ENCODE measurements at regions not wholly inside any gene's neighbourhood (a gene's known extent, or its start where the extent isn't known, plus 50 kb on each side); places are given as distances from the start of the nearest gene placed in this dataset.

DNA sequence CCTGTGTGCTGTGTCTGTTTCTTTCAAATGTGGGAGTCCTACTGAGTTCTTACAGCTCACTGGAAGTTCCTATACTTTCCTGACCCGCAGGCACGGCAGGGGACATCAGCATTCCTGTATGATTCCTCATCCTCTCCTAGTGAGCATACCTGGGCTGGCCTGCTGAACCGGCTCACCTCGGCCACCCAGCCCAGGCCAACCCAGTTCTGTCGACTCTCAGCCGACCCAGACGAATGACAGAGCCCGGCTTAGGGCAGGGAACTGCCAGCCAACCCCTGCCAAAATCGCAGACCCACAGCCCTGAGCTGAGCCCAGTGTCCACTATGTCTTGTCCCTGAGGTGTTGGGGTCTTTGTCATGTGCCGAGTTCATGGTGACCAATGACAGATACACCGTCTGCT, 339.7 kb downstream of the BRD1 start:
- no peak overlapping the region for H3K4me3 ChIP-seq
- H3K27me3 ChIP-seq = no peaks in the 10 kb centered on the region
- no peak for DNase-seq

DNA sequence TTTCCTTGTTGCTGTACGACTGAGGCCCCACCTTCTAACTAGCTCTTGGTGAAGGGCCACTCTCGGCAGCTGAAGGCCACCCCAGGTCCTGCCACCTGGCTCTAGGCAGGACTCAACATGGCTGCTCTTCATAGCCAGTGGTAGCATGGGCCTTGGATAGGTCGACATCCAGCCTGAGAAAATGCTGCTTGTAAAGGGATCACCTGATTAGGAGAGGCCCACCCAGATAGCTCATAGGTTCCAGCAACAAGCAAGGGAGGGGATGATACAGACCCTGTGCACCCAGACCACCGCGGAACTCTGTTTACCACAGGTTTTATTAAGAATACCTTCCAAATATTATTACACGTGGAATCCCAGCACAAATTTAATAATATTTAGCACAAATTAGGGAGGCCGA, 341.4 kb downstream of the BRD1 start:
- H3K4me3 ChIP-seq = no peak overlapping the region
- 92 to 98% (median 96%) methylated on average over 6 to 7 of the region's 7 CpGs for WGBS, 3 donors
- intact Hi-C loops (cut with DNase I) = no loop called here
- no peaks in the 10 kb centered on the region for H3K27me3 ChIP-seq
- no peaks in the 10 kb centered on the region for H3K4me1 ChIP-seq (ENCODE audit: insufficient read depth)
- no peaks in the 10 kb centered on the region for H3K36me3 ChIP-seq
- TF ChIP-seq, protein P1, sequence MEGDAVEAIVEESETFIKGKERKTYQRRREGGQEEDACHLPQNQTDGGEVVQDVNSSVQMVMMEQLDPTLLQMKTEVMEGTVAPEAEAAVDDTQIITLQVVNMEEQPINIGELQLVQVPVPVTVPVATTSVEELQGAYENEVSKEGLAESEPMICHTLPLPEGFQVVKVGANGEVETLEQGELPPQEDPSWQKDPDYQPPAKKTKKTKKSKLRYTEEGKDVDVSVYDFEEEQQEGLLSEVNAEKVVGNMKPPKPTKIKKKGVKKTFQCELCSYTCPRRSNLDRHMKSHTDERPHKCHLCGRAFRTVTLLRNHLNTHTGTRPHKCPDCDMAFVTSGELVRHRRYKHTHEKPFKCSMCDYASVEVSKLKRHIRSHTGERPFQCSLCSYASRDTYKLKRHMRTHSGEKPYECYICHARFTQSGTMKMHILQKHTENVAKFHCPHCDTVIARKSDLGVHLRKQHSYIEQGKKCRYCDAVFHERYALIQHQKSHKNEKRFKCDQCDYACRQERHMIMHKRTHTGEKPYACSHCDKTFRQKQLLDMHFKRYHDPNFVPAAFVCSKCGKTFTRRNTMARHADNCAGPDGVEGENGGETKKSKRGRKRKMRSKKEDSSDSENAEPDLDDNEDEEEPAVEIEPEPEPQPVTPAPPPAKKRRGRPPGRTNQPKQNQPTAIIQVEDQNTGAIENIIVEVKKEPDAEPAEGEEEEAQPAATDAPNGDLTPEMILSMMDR (IDR thresholded peaks at IDR 0.05) = no peak
- TF ChIP-seq EP300 (IDR thresholded peaks at IDR 0.05) (no peak), POLR2A (IDR thresholded peaks at IDR 0.05) (no peak)
- H3K27ac ChIP-seq = no peak overlapping the region
- no peak for DNase-seq
- no peaks in the 10 kb centered on the region for H3K9me3 ChIP-seq

More for the DNA sequence above, 339.7 kb downstream of the BRD1 start:
- no peaks in the 10 kb centered on the region for H3K9me3 ChIP-seq
- no peak for TF ChIP-seq EP300 (IDR thresholded peaks at IDR 0.05)
- TF ChIP-seq POLR2A (IDR thresholded peaks at IDR 0.05) = no peak
- H3K4me1 ChIP-seq (ENCODE audit: insufficient read depth) = no peaks in the 10 kb centered on the region
- no peaks in the 10 kb centered on the region for H3K36me3 ChIP-seq
- WGBS, 3 donors = 48 to 59% (median 53%) methylated on average over 11 of the region's 11 CpGs
- intact Hi-C loops (cut with DNase I) = no loop called here
- no peak overlapping the region for H3K27ac ChIP-seq

DNA sequence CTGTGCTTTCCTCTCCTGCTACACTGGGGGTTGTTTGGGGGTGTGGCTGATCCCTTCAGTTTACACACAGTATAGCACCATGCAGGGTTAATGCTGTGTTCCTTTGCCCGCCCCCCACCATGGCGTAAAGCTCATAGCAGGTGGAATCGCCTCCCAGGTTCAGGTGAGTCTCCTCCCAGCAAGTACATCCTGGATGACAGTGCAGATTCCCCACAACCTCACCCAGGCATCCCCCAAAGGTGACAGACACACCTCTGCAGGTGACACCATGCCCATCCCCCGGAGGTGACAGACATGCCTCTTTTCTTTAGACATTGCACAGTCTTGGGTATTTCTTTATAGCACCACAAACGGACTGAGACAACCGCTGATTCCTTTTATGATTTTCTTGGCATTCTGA, 343.7 kb downstream of the BRD1 start:
- Histone ChIP-seq H3K27me3 (no peaks in the 10 kb centered on the region), H3K36me3 (no peaks in the 10 kb centered on the region), H3K27ac (no peak overlapping the region), H3K4me3 (no peak overlapping the region), H3K9me3 (no peaks in the 10 kb centered on the region), H3K4me1 (ENCODE audit: insufficient read depth) (no peaks in the 10 kb centered on the region)
- TF ChIP-seq, protein P1 (IDR thresholded peaks at IDR 0.05) = no peak
- TF ChIP-seq EP300 (IDR thresholded peaks at IDR 0.05) (no peak), POLR2A (IDR thresholded peaks at IDR 0.05) (no peak)
- intact Hi-C loops (cut with DNase I) = no loop called here
- DNase-seq = no peak
- WGBS, 3 donors = 85 to 86% (median 86%) methylated on average over 6 of the region's 6 CpGs

DNA sequence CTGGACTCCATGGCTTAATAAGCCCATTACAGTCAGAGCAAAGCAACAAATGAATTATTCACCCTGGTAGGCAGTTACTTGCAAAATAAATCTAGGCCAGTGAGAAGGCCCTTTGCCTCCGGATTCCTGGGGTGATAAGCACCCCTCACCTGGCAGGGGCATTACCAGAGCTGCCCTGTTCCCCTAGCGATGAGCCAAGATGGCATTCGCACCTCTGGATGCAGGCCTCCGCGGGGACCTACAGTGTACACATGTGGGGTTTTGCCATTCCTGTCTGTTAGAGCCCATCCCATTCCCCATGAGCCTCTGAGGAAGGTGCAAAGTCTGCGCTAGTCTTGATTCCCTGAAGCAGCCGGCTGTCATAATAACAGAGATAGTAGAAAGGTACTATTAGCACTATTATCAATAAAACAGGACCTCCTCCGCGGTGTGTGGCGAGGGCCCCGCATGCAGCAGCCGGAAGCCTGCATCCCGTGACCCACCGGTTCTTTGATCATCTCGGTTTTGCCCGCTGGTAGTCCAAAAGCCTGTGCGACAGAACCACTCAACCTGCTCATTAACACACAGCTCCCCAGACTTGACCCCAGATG, 344.3 kb downstream of the BRD1 start:
- Histone ChIP-seq H3K27ac (no peak overlapping the region), H3K9me3 (no peaks in the 10 kb centered on the region), H3K4me3 (no peak overlapping the region), H3K36me3 (no peaks in the 10 kb centered on the region), H3K4me1 (ENCODE audit: insufficient read depth) (no peaks in the 10 kb centered on the region), H3K27me3 (no peaks in the 10 kb centered on the region)
- intact Hi-C loops (cut with DNase I) = no loop called here
- no peak for DNase-seq
- WGBS, 3 donors = 78 to 87% (median 81%) methylated on average over 17 of the region's 17 CpGs
- TF ChIP-seq EP300 (IDR thresholded peaks at IDR 0.05) (no peak), POLR2A (IDR thresholded peaks at IDR 0.05) (no peak)
- TF ChIP-seq, protein P1 (IDR thresholded peaks at IDR 0.05) = no peak

DNA sequence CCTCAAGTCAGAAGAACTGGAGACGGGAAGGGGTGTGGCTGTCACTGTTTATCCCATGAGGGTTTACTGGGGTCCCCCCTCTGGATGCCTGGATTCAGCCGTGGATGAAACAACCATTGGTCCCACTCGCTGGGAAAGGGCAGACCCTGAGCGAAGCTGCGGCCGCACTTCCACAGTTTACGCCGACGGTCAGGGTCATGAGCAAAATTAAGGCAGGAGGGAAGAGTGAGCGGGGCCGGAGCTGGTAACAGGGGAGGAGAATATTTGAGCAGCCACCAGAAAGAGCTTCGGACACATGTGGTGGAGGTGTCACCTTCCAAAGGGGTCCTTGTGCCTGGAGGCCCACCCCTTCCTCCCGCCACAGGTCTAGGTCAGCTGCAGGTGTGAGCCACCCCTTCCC, 344.9 kb downstream of the BRD1 start:
- TF ChIP-seq POLR2A (IDR thresholded peaks at IDR 0.05) = no peak
- no peak for TF ChIP-seq EP300 (IDR thresholded peaks at IDR 0.05)
- TF ChIP-seq, protein P1 (IDR thresholded peaks at IDR 0.05) = no peak
- Histone ChIP-seq H3K4me3 (no peak overlapping the region), H3K27me3 (no peaks in the 10 kb centered on the region), H3K36me3 (no peaks in the 10 kb centered on the region), H3K4me1 (ENCODE audit: insufficient read depth) (no peaks in the 10 kb centered on the region), H3K27ac (no peak overlapping the region), H3K9me3 (no peaks in the 10 kb centered on the region)
- WGBS, 3 donors = 69 to 78% (median 70%) methylated on average over 13 of the region's 13 CpGs
- intact Hi-C loops (cut with DNase I) = no loop called here
- DNase-seq = no peak
